Lung (tissue), 11 donors: ENCODE measurements at regions not wholly inside any gene's neighbourhood (a gene's known extent, or its start where the extent isn't known, plus 50 kb on each side); places are given as distances from the start of the nearest gene placed in this dataset.

ENCODE experiments used
- ATAC-seq: fragments of 200-7000 bp; cut with Tn5 transposase; one replicate; pipeline ENCODE4 v1.9.1; 2020; ENCODE audit warnings: moderate number of reproducible peaks; ENCODE audit not compliant: insufficient read depth, low FRiP score
- DNase-seq, 3 donors: peaks; one replicate each; pipeline ENCODE4 v3.0.0-alpha.2; 2013 to 2017
- H3K27ac ChIP-seq, 2 donors: one replicate each; pipeline ENCODE4 v1.5.1; 2013; ENCODE audit warnings: mild to moderate bottlenecking in 2 of 2, moderate library complexity in 2 of 2, control low read depth in 1 of 2, inconsistent platforms in 1 of 2, low read depth in 1 of 2, low read length in 1 of 2
- H3K27me3 ChIP-seq, 3 donors: one replicate each; pipeline ENCODE4 v1.5.1; 2013; ENCODE audit warnings: low read length in 2 of 3; ENCODE audit not compliant: control insufficient read depth in 3 of 3, insufficient read depth in 3 of 3
- H3K36me3 ChIP-seq, 4 donors: one replicate each; pipeline ENCODE4 v1.5.1; 2013; ENCODE audit warnings: low read length in 4 of 4, mild to moderate bottlenecking in 1 of 4, moderate library complexity in 1 of 4; ENCODE audit not compliant: control insufficient read depth in 4 of 4, insufficient read depth in 4 of 4
- H3K4me1 ChIP-seq, 5 donors: one replicate each; pipeline ENCODE4 v1.5.1; 2013; ENCODE audit warnings: low read length in 5 of 5, mild to moderate bottlenecking in 2 of 5, moderate library complexity in 1 of 5; ENCODE audit not compliant: control insufficient read depth in 5 of 5, insufficient read depth in 5 of 5
- H3K4me3 ChIP-seq: one replicate; pipeline ENCODE4 v1.5.1; 2013; ENCODE audit warnings: mild to moderate bottlenecking, control low read depth, moderate library complexity
- H3K9ac ChIP-seq, 2 donors: one replicate each; pipeline ENCODE4 v1.5.1; 2013; ENCODE audit warnings: low read length in 2 of 2, control low read depth in 1 of 2; ENCODE audit not compliant: insufficient read depth in 1 of 2
- H3K9me3 ChIP-seq, 4 donors: one replicate each; pipeline ENCODE4 v1.5.1; 2013; ENCODE audit warnings: low read length in 3 of 4, mild to moderate bottlenecking in 1 of 4, moderate library complexity in 1 of 4; ENCODE audit not compliant: control insufficient read depth in 4 of 4, insufficient read depth in 3 of 4
- WGBS, 2 donors: extraction: QIAGEN DNeasy Blood & Tissue Kit; methylation state at CpG; one replicate each; pipeline ENCODE4 v1.1.7; 2013; 5-methylcytosine and 5-hydroxymethylcytosine counted together
- TF ChIP-seq, protein P1 (sequence below): IDR thresholded peaks from 2 replicates; pipeline ENCODE4 v1.5.1; 2012; ENCODE audit warnings: mild to moderate bottlenecking; ENCODE audit errors: control extremely low read depth, extremely low read depth
- donor health status: control.
- donor health status: control.
- donor health status: Bipolar disorder and iron deficiency.
- donor health status: healthy.
- donor health status: DM: yes; HTN: yes; CAD: no.

GRCh38 chr4:28774344-28774743, 1913.7 kb downstream of the STIM2 start:
- no peak for ATAC-seq
- Histone ChIP-seq H3K4me3 (no peak overlapping the region), H3K9ac (no peak overlapping the region), H3K27ac (no peak overlapping the region), H3K36me3 (no peaks in the 10 kb centered on the region), H3K9me3 (no peaks in the 10 kb centered on the region), H3K27me3 (no peaks in the 10 kb centered on the region), H3K4me1 (peaks cover 0 to 4% (median 0%) of the 10 kb centered on the region in 5 donors)
- 60 to 86% methylated on average over 2 of the region's 2 CpGs for WGBS, 2 donors
- TF ChIP-seq, protein P1, sequence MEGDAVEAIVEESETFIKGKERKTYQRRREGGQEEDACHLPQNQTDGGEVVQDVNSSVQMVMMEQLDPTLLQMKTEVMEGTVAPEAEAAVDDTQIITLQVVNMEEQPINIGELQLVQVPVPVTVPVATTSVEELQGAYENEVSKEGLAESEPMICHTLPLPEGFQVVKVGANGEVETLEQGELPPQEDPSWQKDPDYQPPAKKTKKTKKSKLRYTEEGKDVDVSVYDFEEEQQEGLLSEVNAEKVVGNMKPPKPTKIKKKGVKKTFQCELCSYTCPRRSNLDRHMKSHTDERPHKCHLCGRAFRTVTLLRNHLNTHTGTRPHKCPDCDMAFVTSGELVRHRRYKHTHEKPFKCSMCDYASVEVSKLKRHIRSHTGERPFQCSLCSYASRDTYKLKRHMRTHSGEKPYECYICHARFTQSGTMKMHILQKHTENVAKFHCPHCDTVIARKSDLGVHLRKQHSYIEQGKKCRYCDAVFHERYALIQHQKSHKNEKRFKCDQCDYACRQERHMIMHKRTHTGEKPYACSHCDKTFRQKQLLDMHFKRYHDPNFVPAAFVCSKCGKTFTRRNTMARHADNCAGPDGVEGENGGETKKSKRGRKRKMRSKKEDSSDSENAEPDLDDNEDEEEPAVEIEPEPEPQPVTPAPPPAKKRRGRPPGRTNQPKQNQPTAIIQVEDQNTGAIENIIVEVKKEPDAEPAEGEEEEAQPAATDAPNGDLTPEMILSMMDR: no peak
- DNase-seq: peak in 2 of 3 donors; percentile 5

- H3K27ac ChIP-seq: no peak overlapping the region
- no peaks in the 10 kb centered on the region for H3K36me3 ChIP-seq
- WGBS, 2 donors: 91 to 97% methylated on average over 2 of the region's 2 CpGs
- H3K4me1 ChIP-seq: peaks cover 0 to 4% (median 0%) of the 10 kb centered on the region in 5 donors
- no peak overlapping the region for H3K9ac ChIP-seq
- no peaks in the 10 kb centered on the region for H3K9me3 ChIP-seq
- DNase-seq (peak in 1 of 3 donors; percentile 34), ATAC-seq (no peak)
- no peaks in the 10 kb centered on the region for H3K27me3 ChIP-seq
- H3K4me3 ChIP-seq: no peak overlapping the region
- TF ChIP-seq, protein P1: no peak
Measured at GRCh38 chr4:28776004-28776403, 1915.4 kb downstream of the STIM2 start.

DNA sequence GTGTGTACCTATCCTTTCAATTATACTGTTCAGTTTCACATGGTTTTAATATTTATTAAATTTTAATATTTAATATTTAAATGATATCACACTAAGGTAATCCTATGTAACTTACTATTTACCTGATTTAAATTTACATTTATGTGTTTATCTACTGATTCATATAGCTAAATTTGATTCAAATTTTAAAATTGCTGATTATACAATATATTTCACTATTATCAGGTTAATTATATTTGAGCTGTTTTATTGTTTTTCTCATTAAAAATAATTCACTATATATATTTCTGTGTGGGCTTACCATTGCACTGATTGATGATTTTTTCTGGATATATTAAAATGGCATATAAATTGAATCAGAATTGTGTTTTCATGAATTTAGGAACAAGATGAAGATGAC, 1923.5 kb downstream of the STIM2 start:
- H3K9me3 ChIP-seq: no peaks in the 10 kb centered on the region
- TF ChIP-seq, protein P1: no peak
- H3K9ac ChIP-seq: no peak overlapping the region
- ATAC-seq (no peak), DNase-seq (no peak)
- no peak overlapping the region for H3K4me3 ChIP-seq
- H3K36me3 ChIP-seq: no peaks in the 10 kb centered on the region
- peaks cover 0 to 2% (median 0%) of the 10 kb centered on the region in 5 donors for H3K4me1 ChIP-seq
- no peak overlapping the region for H3K27ac ChIP-seq
- no peaks in the 10 kb centered on the region for H3K27me3 ChIP-seq

- Histone ChIP-seq H3K4me3 (no peak overlapping the region), H3K36me3 (no peaks in the 10 kb centered on the region), H3K9me3 (no peaks in the 10 kb centered on the region), H3K27ac (no peak overlapping the region), H3K27me3 (no peaks in the 10 kb centered on the region), H3K4me1 (peaks cover 0 to 2% (median 0%) of the 10 kb centered on the region in 5 donors), H3K9ac (no peak overlapping the region)
- ATAC-seq (no peak), DNase-seq (no peak)
- WGBS, 2 donors: 52 to 64% methylated on average over 2 of the region's 2 CpGs
- TF ChIP-seq, protein P1: no peak
Measured at GRCh38 chr4:28787947-28788346, 1927.3 kb downstream of the STIM2 start.
